KG1 (cell line): ENCODE measurements at regions not wholly inside any gene's neighbourhood (a gene's known extent, or its start where the extent isn't known, plus 50 kb on each side); places are given as distances from the start of the nearest gene placed in this dataset.
"Not testable (repeated sequence)": the region's sequence is repeated elsewhere in the genome, so short reads cannot be mapped to it uniquely, and the experiment has no call there.

Experiments
- DNase-seq: peaks from one replicate; lab custom pipeline; 2025; lab: John Stamatoyannopoulos, UW

DNA sequence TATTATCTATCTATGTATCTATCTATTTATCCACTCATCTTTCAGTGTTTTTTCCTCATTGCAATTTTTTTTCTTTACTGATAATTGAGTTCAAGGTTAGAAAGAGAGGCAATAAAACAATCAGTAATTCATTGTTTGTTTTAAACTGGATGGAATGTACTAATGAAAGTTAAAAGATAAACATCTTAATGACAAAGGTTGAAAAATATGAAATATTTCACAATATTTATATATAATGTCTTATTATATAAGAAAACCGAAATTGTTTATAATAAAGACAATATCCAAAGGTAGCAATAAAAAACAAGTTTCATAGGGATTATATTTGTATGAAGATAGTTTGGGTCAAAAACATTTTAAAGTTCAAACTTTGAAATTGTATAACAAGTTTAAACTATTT is 1015.5 kb upstream of the MIR17HG start:
- DNase-seq = no peak

- no peak for DNase-seq
Measured at GRCh38 chr13:90336507-90336906, 1011.0 kb upstream of the MIR17HG start.

- DNase-seq = not testable (repeated sequence)
Measured at GRCh38 chr13:90341348-90341747, 1006.1 kb upstream of the MIR17HG start.

DNA sequence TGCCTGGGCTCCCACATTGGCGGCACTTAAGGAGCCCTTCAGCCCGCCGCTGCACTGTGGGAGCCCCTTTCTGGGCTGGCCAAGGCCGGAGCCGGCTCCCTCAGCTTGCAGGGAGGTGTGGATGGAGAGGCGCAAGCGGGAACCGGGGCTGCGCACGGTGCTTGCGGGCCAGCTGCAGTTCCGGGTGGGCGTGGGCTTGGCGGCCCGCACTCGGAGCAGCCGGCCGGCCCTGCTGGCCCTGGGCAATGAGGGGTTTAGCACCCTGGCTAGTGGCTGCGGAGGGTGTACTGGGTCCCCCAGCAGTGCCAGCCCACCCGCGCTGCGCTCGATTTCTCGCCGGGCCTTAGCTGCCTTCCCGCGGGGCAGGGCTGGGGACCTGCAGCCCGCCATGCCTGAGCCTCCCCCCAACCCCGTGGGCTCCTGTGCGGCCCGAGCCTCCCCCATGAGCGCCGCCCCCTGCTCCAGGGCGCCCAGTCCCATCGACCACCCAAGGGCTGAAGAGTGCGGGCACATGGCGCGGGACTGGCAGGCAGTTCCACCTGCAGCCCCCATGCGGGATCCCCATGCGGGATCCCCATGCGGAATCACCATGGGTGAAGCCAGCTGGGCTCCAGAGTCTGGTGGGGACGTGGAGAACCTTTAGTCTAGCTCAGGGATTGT is 998.9 kb upstream of the MIR17HG start:
- DNase-seq = not testable (repeated sequence)

GRCh38 chr13:90352763-90353162 is 994.7 kb upstream of the MIR17HG start:
- no peak for DNase-seq

DNA sequence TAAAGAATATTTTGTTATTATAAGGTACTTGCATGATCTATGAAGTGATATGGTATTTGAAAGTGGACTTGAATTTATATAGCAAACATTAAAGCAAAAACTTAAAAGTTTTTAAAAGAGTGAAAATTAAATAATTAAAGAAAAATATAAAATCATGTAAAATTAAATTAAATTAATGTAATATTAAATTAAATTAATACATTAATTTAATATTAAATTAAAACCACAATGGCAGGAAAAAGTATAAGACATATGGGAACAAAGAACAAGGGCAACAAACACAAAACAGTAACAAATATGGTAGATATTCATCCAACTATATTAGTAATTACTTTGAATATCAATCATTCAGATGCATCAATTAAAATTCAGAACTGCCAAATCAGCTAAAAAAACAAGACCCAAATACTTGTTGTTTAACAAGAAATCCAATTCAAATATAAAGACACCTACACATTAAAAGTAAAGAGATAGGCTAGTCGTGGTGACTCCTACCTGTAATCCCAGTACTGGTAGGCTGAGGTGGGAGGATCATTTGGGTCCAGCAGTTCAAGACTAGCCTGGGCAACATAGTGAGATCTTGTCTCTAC is 992.2 kb upstream of the MIR17HG start:
- no peak for DNase-seq

GRCh38 chr13:90360785-90361184 is 986.7 kb upstream of the MIR17HG start:
- no peak for DNase-seq

- DNase-seq = no peak
Measured at GRCh38 chr13:90362707-90363106, 984.8 kb upstream of the MIR17HG start.

GRCh38 chr13:90365130-90365529 is 982.4 kb upstream of the MIR17HG start:
- DNase-seq = no peak

- DNase-seq = no peak
Measured at GRCh38 chr13:90374168-90374567, 973.3 kb upstream of the MIR17HG start.

DNA sequence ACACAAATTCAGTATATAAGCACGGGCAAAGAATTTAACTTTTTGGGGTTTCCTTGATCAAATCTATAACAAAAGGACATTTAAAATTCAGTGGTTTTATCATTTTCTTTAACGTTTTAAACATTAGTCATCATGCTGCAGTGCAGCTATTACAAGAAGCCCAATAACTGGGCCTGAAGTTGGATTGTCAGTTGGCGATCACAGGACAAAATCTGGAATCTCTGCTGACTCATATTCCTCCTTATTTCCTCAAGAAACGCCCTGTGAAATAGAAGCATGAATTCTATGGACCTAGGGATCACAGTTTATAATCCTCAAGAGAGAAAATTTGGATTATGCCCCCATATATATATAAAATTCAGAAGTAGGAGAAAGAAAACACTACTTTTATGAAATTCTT is 971.6 kb upstream of the MIR17HG start:
- DNase-seq = no peak

DNA sequence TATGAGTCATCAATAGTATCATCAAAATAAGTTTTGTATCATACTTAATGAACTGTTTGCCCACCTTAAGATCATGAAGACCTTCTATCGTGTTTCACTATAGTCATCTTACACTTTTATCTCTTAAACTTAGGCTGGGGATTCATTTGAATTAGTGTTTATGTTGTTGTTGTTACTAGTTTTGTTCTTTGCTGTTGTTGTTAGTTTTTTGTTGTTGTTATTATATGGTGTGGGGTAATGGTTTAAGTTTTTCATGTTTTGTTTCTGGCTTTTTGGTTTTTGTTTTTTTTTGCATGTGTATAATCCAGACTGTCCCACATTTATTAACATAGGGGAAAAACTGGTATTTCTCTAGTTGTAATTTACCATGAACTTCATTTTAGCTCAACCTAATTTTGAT is 965.1 kb upstream of the MIR17HG start:
- DNase-seq = no peak

DNA sequence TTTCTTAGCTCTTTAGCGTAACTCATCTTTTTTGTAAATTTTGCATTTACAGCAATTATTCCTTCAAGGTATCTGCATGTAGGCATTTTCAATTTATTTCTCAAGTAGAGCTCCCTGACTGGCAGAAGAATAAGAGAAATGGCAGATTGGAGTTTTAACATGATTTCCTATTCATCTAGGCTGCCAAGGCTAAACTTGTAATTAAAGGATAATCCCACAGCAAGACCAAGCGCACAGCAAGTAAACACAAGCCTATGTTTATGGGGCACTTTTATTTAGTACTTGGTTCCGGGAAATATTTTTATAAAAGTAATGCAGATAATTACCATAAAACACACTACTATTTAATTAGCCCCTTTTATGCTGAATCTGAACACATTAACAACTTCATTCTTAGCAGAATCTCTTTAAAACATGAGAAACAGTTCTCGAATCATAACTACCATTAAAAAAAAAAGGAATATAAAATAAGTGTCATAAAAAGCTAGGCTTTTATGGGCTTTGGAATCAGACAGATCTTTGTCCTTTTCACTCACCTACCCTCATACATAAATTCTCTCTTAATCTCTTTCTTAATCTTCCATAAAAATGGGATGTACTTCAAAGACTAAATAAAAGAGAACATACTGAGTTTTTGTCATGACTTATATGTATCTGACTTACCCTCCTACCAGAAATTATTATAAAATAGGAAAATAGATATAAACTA is 961.6 kb upstream of the MIR17HG start:
- no peak for DNase-seq

DNA sequence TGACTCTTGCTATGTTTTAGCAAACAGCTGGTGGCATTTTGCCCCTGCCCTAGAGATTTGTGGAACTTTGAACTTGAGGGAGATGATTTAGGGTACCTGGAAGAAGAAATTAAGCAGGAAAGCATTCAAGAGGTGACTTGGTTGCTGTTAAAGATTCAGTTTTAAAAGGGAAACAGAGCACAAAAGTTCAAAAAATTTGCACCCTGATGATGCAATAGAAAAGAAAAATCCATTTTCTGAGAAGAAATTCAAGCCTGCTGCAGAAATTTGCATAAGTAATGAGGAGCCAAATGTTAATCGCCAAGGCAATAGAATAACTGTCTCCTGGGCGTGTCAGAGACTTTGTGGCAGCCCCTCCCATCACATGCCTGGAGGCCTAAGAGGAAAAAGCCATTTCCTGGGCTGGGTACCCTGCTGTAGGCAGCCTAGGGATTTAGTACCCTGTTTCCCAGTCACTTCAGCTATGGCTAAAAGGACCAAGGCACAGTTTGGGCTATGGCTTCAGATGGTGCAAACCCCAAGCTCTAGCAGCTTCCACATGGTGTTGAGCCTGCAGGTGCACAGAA is 958.5 kb upstream of the MIR17HG start:
- no peak for DNase-seq

DNA sequence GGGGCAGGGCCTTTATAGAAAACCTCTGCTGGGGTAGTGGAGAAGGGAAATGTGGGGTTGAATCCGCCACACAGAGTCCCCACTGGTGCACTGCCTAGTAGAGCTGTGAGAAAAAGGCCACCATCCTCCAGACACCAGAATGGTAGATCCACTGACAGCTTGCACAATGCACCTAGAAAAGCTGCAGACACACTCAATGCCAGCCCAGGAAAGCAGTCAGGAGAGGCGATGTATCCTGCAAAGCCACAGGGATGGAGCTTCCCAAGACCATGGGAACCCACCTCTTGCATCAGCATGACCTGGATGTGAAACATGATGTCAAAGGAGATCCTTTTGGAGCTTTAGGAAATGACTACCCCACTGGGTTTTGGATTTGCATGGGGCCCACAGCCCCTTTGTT is 958.0 kb upstream of the MIR17HG start:
- DNase-seq = no peak

- DNase-seq = no peak
Measured at GRCh38 chr13:90393408-90393807, 954.1 kb upstream of the MIR17HG start.

- no peak for DNase-seq
Measured at GRCh38 chr13:90395348-90395747, 952.1 kb upstream of the MIR17HG start.

DNA sequence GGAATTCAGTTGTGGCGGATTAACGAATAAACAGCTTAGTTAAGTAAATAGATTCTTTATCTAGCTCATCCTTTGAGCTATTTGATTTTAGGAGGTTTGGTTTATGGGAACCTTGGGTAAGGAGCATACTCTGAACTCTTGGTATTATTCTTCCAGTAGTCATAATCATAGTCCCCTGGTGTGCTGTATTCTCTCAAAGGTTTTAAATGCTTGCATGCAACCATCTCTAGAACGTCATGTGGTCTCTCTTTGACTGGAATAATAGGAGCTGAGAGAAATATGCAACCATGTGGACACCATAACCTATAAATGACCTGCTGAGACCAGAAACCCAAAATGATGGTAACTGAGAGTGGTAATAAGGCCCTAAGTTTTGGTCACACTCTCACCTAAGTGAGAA is 951.6 kb upstream of the MIR17HG start:
- no peak for DNase-seq

GRCh38 chr13:90396266-90396665 is 951.2 kb upstream of the MIR17HG start:
- DNase-seq = no peak

GRCh38 chr13:90397503-90397902 is 950.0 kb upstream of the MIR17HG start:
- DNase-seq = no peak

GRCh38 chr13:90400372-90400771 is 947.1 kb upstream of the MIR17HG start:
- DNase-seq = no peak

DNA sequence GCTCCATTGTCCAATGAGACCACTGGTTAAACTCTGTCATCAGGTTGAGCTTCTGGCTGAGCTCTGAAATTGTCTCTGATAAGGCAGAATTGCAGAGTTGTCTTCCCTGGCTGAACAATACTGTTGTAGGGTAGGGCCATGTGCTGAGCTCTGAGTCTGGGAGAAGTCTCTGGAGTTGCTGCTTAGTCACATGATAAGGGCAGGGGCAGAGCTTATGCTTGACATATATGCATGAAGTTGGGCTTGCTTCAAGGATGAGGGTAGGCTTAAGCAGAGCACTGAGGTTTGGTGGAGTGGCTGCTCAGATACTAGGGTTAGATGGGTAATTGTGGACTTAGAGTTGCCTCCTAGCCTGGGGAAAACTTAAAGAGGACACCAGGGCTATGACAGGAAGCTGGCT is 946.3 kb upstream of the MIR17HG start:
- no peak for DNase-seq

- DNase-seq = no peak
Measured at GRCh38 chr13:90402102-90402501, 945.4 kb upstream of the MIR17HG start.
